ENCODE measurements at regions not wholly inside any gene's neighbourhood (a gene's known extent, or its start where the extent isn't known, plus 50 kb on each side); places are given as distances from the start of the nearest gene placed in this dataset.

GRCh38 chr1:80457409-80457808 is 1343.3 kb upstream of the ADGRL2 start:
- TF ChIP-seq CTCF (IDR thresholded peaks at IDR 0.05; ENCODE audit: unreplicated experiment): no peak

GRCh38 chr1:80453775-80454174 is 1347.0 kb upstream of the ADGRL2 start:
- Mint-ChIP-seq H3K36me3 (ENCODE audit: insufficient read depth) (no peaks in the 10 kb centered on the region), H3K27ac (no peak overlapping the region), H3K27me3 (no peaks in the 10 kb centered on the region), H3K4me3 (ENCODE audit: low read depth) (no peak overlapping the region), H3K4me1 (ENCODE audit: low read depth) (no peaks in the 10 kb centered on the region), H3K9me3 (ENCODE audit: low read depth) (peaks cover 3% of the 10 kb centered on the region)
- TF ChIP-seq CTCF (IDR thresholded peaks at IDR 0.05; ENCODE audit: unreplicated experiment): no peak
- no peak for DNase-seq (ENCODE audit: low spot score, unreplicated experiment)

More at GRCh38 chr1:80457409-80457808, 1343.3 kb upstream of the ADGRL2 start:
- DNase-seq (ENCODE audit: low spot score, unreplicated experiment): no peak
- Mint-ChIP-seq H3K36me3 (ENCODE audit: insufficient read depth) (no peaks in the 10 kb centered on the region), H3K27ac (no peak overlapping the region), H3K27me3 (no peaks in the 10 kb centered on the region), H3K9me3 (ENCODE audit: low read depth) (peaks cover 6% of the 10 kb centered on the region), H3K4me1 (ENCODE audit: low read depth) (no peaks in the 10 kb centered on the region), H3K4me3 (ENCODE audit: low read depth) (no peak overlapping the region)

- Mint-ChIP-seq H3K9me3 (ENCODE audit: low read depth) (peaks cover 3% of the 10 kb centered on the region), H3K4me3 (ENCODE audit: low read depth) (no peak overlapping the region)
These were observed 1350.0 kb upstream of the ADGRL2 start for GRCh38 chr1:80450711-80451110.

GRCh38 chr1:80448081-80448480 is 1352.7 kb upstream of the ADGRL2 start:
- H3K27me3 Mint-ChIP-seq: no peaks in the 10 kb centered on the region
- H3K27ac Mint-ChIP-seq: no peak overlapping the region
- H3K4me3 Mint-ChIP-seq (ENCODE audit: low read depth): no peak overlapping the region
- DNase-seq (ENCODE audit: low spot score, unreplicated experiment): no peak
- no peaks in the 10 kb centered on the region for H3K4me1 Mint-ChIP-seq (ENCODE audit: low read depth)
- peaks cover 8% of the 10 kb centered on the region for H3K9me3 Mint-ChIP-seq (ENCODE audit: low read depth)
- H3K36me3 Mint-ChIP-seq (ENCODE audit: insufficient read depth): no peaks in the 10 kb centered on the region
- no peak for TF ChIP-seq CTCF (IDR thresholded peaks at IDR 0.05; ENCODE audit: unreplicated experiment)

More at GRCh38 chr1:80450711-80451110, 1350.0 kb upstream of the ADGRL2 start:
- TF ChIP-seq CTCF (IDR thresholded peaks at IDR 0.05; ENCODE audit: unreplicated experiment): no peak
- no peak for DNase-seq (ENCODE audit: low spot score, unreplicated experiment)
- no peaks in the 10 kb centered on the region for H3K27me3 Mint-ChIP-seq
- H3K27ac Mint-ChIP-seq: peak overlapping the region; percentile 71
- H3K36me3 Mint-ChIP-seq (ENCODE audit: insufficient read depth): no peaks in the 10 kb centered on the region
- H3K4me1 Mint-ChIP-seq (ENCODE audit: low read depth): no peaks in the 10 kb centered on the region

- no peak overlapping the region for H3K4me3 Mint-ChIP-seq (ENCODE audit: low read depth)
- H3K27me3 Mint-ChIP-seq: no peaks in the 10 kb centered on the region
- no peak for DNase-seq (ENCODE audit: low spot score, unreplicated experiment)
These were observed 1353.2 kb upstream of the ADGRL2 start for GRCh38 chr1:80447526-80447925.

More at GRCh38 chr1:80447526-80447925, 1353.2 kb upstream of the ADGRL2 start:
- TF ChIP-seq CTCF (IDR thresholded peaks at IDR 0.05; ENCODE audit: unreplicated experiment): no peak
- Mint-ChIP-seq H3K4me1 (ENCODE audit: low read depth) (no peaks in the 10 kb centered on the region), H3K36me3 (ENCODE audit: insufficient read depth) (no peaks in the 10 kb centered on the region), H3K27ac (no peak overlapping the region), H3K9me3 (ENCODE audit: low read depth) (peaks cover 8% of the 10 kb centered on the region)
